Natural killer cell treated with Interleukin-12 subunit alpha and Interleukin-12 subunit beta and Interleukin-15 and Interleukin-18, amount 100 ng/mL, for 72 hours (primary cell): ENCODE measurements at regions not wholly inside any gene's neighbourhood (a gene's known extent, or its start where the extent isn't known, plus 50 kb on each side); places are given as distances from the start of the nearest gene placed in this dataset.

Experiments
- ATAC-seq, 2 donors: fragments of 150-1000 bp; cut with Tn5 transposase in 1 of 2; sonication (Bioruptor Pico), chemical (Tn5 transposase) in 1 of 2; 2 replicates each; pipeline ENCODE4 v1.10.0; 2021
- DNase-seq: peaks from one replicate; pipeline ENCODE4 v3.0.0; 2022; ENCODE audit warnings: low spot score
- H3K27ac Mint-ChIP-seq, 2 donors: 1 replicate in 1 of 2; 2 replicates in 1 of 2; pipeline ENCODE4 v1.8.0; 2022; ENCODE audit warnings: mixed read lengths in 2 of 2, mild to moderate bottlenecking in 1 of 2, moderate library complexity in 1 of 2
- H3K27me3 Mint-ChIP-seq, 2 donors: 1 replicate in 1 of 2; 2 replicates in 1 of 2; pipeline ENCODE4 v1.8.0; 2022; ENCODE audit warnings: mixed read lengths in 2 of 2
- H3K36me3 Mint-ChIP-seq: one replicate; pipeline ENCODE4 v1.8.0; 2022; ENCODE audit warnings: mixed read lengths
- H3K4me1 Mint-ChIP-seq, 2 donors: 1 replicate in 1 of 2; 2 replicates in 1 of 2; pipeline ENCODE4 v1.8.0; 2022; ENCODE audit warnings: low read depth in 2 of 2, mixed read lengths in 2 of 2, mild to moderate bottlenecking in 1 of 2
- H3K4me3 Mint-ChIP-seq: one replicate; pipeline ENCODE4 v1.8.0; 2022; ENCODE audit warnings: mixed read lengths
- H3K9me3 Mint-ChIP-seq: 2 replicates; pipeline ENCODE4 v1.8.0; 2022; ENCODE audit warnings: mixed read lengths

DNA sequence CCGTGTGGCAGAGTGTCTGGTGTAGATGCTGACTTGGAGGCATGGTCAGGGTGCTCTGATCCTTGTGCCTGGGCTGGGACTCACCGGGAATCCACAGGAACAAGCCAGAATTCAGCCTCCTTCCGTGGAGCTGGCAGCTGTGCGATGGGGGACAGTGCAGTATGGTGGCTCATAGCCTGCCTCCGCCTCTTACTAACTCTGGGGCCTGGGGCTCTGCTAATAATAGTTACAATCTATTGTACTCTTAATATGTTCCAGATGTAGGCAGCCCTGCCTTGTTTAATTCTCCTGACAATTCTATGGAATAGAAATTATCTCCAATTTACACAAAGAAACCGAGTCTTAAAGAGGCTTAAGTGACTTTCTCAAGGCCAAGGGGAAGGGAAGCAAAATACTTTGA lies 77.6 kb downstream of the PCDH1 start:
- Mint-ChIP-seq H3K27me3 (peaks cover 18 to 34% of the 10 kb centered on the region in 2 donors), H3K4me3 (no peak overlapping the region), H3K9me3 (no peaks in the 10 kb centered on the region), H3K4me1 (no peaks in the 10 kb centered on the region), H3K27ac (no peak overlapping the region), H3K36me3 (no peaks in the 10 kb centered on the region)
- DNase-seq (no peak), ATAC-seq (no peak)

DNA sequence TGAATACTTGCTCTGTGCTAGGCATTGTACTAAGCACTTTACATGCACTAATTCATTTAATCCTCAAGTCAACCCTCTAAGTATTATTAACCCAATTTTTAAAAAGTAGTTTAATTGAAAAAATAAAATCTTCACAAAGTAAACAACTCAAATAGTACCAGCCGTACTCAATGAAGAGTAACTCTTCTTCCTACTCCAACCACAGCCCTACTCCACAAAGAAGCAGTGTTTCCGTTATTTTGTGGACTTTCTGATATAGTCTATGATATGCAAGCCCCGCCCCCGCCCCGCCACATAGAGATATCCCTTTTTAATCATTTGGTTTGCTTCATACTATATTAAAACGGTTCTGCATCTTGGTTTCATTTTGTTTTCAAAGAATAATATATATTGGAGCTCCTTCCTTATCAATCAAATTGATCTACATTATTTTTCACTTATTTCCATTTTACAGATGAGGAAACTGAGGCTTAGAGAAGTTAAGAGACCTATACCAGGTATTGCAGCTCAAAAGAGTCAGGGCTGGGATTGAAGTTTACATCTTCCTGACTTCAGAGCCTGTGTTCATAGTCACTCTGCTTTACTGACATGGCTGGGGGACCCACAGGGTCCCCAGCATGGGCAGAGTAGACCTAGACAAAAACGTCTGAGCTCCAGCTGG lies 78.6 kb downstream of the PCDH1 start:
- DNase-seq (no peak), ATAC-seq (no peak)
- H3K9me3 Mint-ChIP-seq, result no peaks in the 10 kb centered on the region
- H3K4me1 Mint-ChIP-seq, result no peaks in the 10 kb centered on the region
- H3K27me3 Mint-ChIP-seq, result peaks cover 11 to 27% of the 10 kb centered on the region in 2 donors
- H3K4me3 Mint-ChIP-seq, result no peak overlapping the region
- H3K36me3 Mint-ChIP-seq, result no peaks in the 10 kb centered on the region
- H3K27ac Mint-ChIP-seq, result no peak overlapping the region

DNA sequence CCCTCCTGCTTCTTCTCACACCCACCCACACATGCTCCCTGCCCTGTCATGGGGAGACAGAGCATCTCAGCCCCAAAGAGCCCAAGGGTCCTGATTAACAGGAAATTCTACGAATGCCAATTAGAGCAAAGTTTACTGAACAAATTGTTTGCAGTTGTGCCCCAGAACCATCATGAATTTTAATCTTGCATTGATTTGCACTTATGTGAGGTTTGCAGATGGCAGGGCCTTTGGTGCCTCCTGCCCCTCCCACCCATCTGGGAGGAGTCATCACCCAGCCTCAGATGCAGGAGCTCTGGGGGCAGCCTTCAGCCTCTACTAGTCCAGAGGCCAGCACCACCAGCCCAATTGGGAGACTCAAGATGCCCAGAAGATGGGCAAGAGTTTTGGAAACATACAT lies 80.8 kb downstream of the PCDH1 start:
- peaks cover 4 to 7% of the 10 kb centered on the region in 2 donors for H3K27me3 Mint-ChIP-seq

DNA sequence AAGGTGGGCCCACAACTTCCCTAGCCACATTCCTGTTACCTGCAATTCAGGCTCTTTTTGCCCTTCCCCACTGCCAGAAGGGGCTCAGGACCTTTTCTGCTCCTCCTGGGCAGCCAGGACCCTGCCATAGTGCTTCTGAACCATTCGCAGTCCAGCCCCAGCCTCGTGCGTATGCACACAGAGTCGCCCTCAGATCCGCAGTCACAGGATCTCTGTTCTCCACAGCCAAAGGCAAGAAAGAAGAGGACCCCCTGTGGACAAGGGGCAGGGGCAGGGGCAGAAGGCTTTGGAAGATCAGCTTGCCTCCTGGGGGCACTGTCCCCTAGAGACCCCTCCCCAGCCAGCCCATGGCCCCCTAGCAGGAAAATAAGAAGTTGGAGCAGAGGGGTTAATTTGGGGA lies 82.8 kb downstream of the PCDH1 start:
- DNase-seq (no peak), ATAC-seq (no peak)
- Mint-ChIP-seq H3K36me3 (no peaks in the 10 kb centered on the region), H3K4me3 (no peak overlapping the region), H3K4me1 (no peaks in the 10 kb centered on the region), H3K9me3 (no peaks in the 10 kb centered on the region), H3K27me3 (peaks cover 6 to 7% of the 10 kb centered on the region in 2 donors), H3K27ac (no peak overlapping the region)

More for the DNA sequence above, 80.8 kb downstream of the PCDH1 start:
- Mint-ChIP-seq H3K27ac (no peak overlapping the region), H3K9me3 (no peaks in the 10 kb centered on the region), H3K4me3 (no peak overlapping the region), H3K4me1 (no peaks in the 10 kb centered on the region), H3K36me3 (no peaks in the 10 kb centered on the region)
- ATAC-seq (no peak), DNase-seq (no peak)

DNA sequence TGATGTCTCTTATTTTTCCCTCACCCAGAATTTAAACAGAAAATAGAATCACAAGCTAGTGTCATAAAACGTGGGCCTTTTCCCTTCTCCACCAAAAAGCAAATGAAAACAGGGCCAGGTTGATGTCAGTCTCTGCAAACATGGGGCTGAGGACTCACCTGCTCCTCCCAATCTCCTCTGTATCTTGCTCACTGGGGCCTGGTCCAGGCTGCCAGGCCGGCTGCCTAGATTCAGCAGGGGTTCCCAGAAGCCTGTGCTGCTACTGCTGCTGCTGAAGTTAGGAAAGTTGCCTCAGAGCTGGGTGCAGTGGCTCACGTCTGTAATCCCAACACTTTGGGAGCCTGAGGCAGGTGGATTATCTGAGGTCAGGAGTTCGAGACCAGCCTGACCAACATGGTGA lies 84.3 kb downstream of the PCDH1 start:
- Mint-ChIP-seq H3K36me3 (no peaks in the 10 kb centered on the region), H3K27ac (no peak overlapping the region), H3K4me3 (no peak overlapping the region), H3K9me3 (no peaks in the 10 kb centered on the region), H3K27me3 (peaks cover 5 to 6% of the 10 kb centered on the region in 2 donors), H3K4me1 (no peaks in the 10 kb centered on the region)
- no peak for DNase-seq
- no peak for ATAC-seq

DNA sequence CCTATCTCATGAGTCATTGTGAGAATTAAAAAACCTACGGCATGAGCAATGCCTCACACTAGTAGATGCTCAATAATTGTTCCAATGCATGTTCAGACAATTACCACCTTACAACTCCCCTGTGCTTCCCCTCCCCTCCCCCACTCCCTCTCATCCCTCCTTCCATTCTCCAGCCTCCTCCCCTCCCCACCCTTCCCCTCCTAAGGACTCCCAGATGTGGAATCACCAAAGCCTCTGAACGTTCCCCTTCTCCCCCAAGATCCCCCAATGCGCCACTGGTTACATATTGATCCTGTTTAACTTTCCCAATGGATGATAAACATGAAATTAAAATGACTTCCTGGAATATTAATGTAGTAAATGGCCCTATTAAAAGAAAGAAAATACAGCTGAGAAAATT lies 84.8 kb downstream of the PCDH1 start:
- no peak for DNase-seq
- no peak overlapping the region for H3K27ac Mint-ChIP-seq
- no peak for ATAC-seq
- no peaks in the 10 kb centered on the region for H3K36me3 Mint-ChIP-seq
- peaks cover under 1 to 6% of the 10 kb centered on the region in 2 donors for H3K27me3 Mint-ChIP-seq
- H3K4me3 Mint-ChIP-seq, result no peak overlapping the region
- H3K9me3 Mint-ChIP-seq, result no peaks in the 10 kb centered on the region
- H3K4me1 Mint-ChIP-seq, result no peaks in the 10 kb centered on the region

DNA sequence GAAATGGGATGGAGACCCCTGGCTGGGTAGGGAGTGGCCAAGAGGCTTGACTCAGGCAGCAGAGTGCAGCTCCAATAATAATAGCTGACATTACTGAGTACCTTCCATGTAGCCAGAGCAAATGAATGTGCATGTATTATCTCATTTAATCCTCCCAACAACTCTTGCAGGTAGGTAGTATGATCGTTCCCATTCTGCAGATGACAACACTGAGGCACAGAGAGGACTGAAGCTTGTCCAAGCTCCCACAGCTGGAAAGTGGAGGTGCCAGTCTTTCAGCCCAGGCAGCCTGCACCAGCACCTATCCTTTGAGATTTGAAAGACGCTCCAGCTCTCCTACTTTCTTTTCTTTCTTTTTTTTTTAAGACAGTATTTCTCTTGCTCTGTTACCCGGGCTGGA lies 87.6 kb downstream of the PCDH1 start:
- ATAC-seq, result no peak
- H3K4me1 Mint-ChIP-seq, result no peaks in the 10 kb centered on the region
- no peak overlapping the region for H3K4me3 Mint-ChIP-seq
- no peaks in the 10 kb centered on the region for H3K9me3 Mint-ChIP-seq
- no peak overlapping the region for H3K27ac Mint-ChIP-seq
- H3K27me3 Mint-ChIP-seq, result peaks cover 0 to 6% of the 10 kb centered on the region in 2 donors
- H3K36me3 Mint-ChIP-seq, result no peaks in the 10 kb centered on the region
- DNase-seq, result no peak

DNA sequence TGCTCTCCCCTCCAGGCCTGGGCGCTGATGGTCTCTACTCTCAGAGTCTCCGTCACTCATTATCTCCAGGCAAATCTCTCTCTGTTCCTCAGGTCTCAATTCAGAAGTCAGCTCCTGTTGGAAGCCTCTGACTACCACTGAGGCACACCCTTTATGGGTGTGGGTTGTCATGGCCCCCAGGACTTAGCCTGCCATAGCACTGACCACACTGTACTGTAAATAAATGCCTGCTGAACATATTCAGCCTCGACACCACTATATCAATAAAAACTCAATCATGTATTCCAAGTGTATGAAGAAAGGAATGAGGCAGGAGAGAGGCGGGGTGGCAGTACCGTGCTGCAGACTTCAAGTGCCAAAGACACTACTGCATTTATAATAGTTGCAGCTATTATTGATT lies 88.9 kb downstream of the PCDH1 start:
- H3K36me3 Mint-ChIP-seq, result no peaks in the 10 kb centered on the region
- H3K9me3 Mint-ChIP-seq, result no peaks in the 10 kb centered on the region
- DNase-seq (no peak), ATAC-seq (no peak)
- no peak overlapping the region for H3K27ac Mint-ChIP-seq
- no peak overlapping the region for H3K4me3 Mint-ChIP-seq
- peaks cover 0 to 6% of the 10 kb centered on the region in 2 donors for H3K27me3 Mint-ChIP-seq
- no peaks in the 10 kb centered on the region for H3K4me1 Mint-ChIP-seq

DNA sequence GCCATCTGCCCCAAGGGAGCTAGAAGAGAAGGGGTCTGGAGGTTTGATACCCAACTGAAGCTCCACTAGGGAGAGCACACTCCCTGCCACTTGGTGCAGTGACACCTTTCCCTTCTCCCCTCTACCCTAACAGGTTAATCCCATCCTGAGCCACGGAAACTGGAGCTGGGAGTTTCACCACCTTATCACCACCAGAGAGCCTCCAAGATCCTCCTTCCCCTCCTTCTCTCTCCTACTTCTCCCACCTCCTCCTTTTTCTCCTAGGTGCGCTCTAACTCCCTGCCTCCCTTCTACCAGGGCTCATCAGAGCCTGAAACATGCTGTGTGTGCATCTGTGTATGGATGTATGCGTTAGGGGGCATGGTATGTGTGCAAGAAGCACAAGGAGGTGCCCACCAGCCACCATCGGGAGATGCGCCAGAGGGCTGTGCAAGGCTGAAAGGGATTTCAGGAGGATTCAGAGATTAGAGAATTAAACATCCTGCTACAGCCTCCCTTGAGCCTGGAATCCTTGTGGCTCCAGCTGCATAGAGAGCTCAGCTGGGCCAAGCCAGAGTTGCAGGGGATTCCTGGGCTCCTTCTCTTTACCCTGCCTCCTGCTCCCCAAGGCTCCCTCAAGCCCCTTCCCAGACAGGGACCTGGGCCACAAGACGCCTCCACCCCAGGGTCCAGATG lies 89.8 kb downstream of the PCDH1 start:
- no peak overlapping the region for H3K27ac Mint-ChIP-seq
- peaks cover 0 to 8% of the 10 kb centered on the region in 2 donors for H3K27me3 Mint-ChIP-seq
- no peak overlapping the region for H3K4me3 Mint-ChIP-seq
- no peaks in the 10 kb centered on the region for H3K36me3 Mint-ChIP-seq
- H3K9me3 Mint-ChIP-seq, result no peaks in the 10 kb centered on the region
- H3K4me1 Mint-ChIP-seq, result no peaks in the 10 kb centered on the region
- DNase-seq (no peak), ATAC-seq (no peak)

DNA sequence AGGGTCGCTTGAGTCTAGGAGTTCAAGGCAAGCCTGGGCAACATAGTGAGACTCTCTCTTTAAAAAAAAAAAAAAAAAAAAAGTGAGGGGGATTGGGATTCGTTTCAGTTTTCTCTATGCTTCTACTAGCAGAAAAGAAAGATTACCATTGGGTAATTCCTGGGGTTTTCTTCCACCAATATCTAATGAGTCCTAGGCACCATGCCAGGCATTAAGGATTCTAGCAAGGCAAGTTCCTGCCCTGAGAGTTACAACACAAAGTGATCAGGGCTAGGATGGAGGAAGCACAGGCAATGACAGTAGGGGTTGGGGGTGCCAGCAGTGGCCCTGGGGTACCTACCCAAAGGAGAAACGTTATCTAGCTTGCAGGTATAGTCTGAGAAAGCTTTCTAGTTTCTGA lies 90.8 kb downstream of the PCDH1 start:
- no peaks in the 10 kb centered on the region for H3K4me1 Mint-ChIP-seq
- H3K4me3 Mint-ChIP-seq, result no peak overlapping the region
- peaks cover 0 to 5% of the 10 kb centered on the region in 2 donors for H3K27me3 Mint-ChIP-seq
- no peak for ATAC-seq
- no peaks in the 10 kb centered on the region for H3K36me3 Mint-ChIP-seq
- H3K27ac Mint-ChIP-seq, result no peak overlapping the region
- no peaks in the 10 kb centered on the region for H3K9me3 Mint-ChIP-seq
- DNase-seq, result no peak

DNA sequence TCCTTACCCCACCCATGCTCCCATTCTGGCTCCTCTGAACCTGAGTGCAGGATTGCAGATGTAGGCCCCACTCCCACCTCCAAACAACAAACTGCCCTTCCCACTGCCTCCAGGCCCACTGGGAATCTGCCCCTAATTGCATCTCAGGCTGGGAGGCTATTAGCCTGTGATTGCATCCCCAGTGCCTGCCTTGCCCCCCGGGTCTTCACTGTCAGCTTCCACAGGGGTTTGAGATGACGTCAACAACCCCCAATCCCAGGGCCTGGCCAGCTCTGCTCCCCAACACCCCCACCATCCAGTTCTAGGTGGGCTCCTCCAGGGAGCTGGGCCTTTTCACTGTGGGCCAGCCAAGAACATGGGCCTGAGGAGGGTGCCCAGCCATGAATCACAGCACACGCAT lies 91.5 kb downstream of the PCDH1 start:
- Mint-ChIP-seq H3K27me3 (peaks cover 0 to 2% of the 10 kb centered on the region in 2 donors), H3K4me1 (no peaks in the 10 kb centered on the region), H3K36me3 (no peaks in the 10 kb centered on the region), H3K4me3 (no peak overlapping the region), H3K9me3 (no peaks in the 10 kb centered on the region), H3K27ac (no peak overlapping the region)
- ATAC-seq (no peak), DNase-seq (no peak)

DNA sequence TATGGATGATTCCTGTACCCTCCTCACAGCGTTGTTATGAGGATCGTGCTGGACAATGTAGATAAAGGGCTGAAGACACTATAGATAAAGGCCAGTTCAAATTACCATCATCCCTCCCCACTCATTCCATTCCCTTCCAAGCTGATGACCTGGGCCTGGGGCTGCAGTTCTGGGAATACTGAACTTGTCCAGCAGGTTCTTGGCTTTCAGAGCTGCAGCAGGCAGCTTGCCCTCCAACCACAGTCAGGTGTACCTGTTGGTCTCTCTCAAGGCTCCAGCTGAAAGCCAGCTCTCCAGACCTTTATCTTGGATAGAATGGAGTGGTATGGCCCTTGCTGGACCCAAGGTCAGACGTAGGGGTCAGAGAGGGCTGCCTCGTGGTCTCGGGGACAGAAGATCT lies 92.5 kb downstream of the PCDH1 start:
- peaks cover 0 to 4% of the 10 kb centered on the region in 2 donors for H3K27me3 Mint-ChIP-seq
- DNase-seq, result no peak
- H3K4me3 Mint-ChIP-seq, result no peak overlapping the region
- no peaks in the 10 kb centered on the region for H3K9me3 Mint-ChIP-seq
- no peak overlapping the region for H3K27ac Mint-ChIP-seq
- H3K4me1 Mint-ChIP-seq, result no peaks in the 10 kb centered on the region
- no peaks in the 10 kb centered on the region for H3K36me3 Mint-ChIP-seq
- ATAC-seq, result no peak

DNA sequence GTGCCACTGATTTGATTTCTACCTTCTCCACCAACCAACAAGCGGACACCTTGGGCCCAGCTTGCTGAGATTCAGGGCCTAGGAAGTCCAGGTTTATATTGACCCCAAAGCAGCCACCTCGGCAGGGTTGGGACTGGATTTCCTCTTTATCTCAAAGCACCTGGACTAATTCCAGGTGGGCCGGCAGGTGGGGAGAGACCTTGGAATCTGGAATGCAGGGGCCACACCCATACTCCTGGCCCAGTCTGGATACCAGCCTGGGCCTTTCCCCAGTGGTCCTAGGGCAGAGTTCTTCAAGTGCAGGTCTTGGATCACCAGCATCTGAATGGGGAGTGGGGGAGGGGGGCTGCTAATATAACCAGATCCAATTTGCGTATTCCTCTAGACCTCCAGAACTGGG lies 93.1 kb downstream of the PCDH1 start:
- Mint-ChIP-seq H3K4me1 (no peaks in the 10 kb centered on the region), H3K9me3 (no peaks in the 10 kb centered on the region), H3K4me3 (no peak overlapping the region), H3K27ac (no peak overlapping the region), H3K27me3 (peaks cover 0 to 4% of the 10 kb centered on the region in 2 donors), H3K36me3 (no peaks in the 10 kb centered on the region)
- DNase-seq (no peak), ATAC-seq (no peak)

DNA sequence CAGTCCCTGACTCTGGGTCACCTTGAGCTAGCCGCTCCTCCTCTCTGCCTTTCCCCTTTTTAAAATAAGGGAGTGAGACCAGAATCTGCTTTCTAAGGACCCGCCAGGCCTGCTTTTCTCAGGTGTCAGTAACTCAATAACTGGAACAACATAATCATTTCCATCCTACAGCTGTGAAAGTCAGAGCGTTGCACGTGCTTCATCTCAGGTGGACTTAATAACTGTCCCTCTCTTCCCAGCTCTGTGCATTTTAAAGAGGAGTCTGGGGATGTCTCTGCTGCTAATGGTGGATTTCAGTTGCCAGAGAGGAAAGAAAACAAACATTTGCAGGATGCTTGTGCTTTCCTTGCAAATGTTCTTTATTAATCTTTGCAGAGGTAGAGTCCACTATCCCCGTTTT lies 93.7 kb downstream of the PCDH1 start:
- peaks cover 0 to 4% of the 10 kb centered on the region in 2 donors for H3K27me3 Mint-ChIP-seq
- no peaks in the 10 kb centered on the region for H3K4me1 Mint-ChIP-seq
- no peaks in the 10 kb centered on the region for H3K9me3 Mint-ChIP-seq
- DNase-seq (no peak), ATAC-seq (no peak)
- no peak overlapping the region for H3K4me3 Mint-ChIP-seq
- no peak overlapping the region for H3K27ac Mint-ChIP-seq
- H3K36me3 Mint-ChIP-seq, result no peaks in the 10 kb centered on the region

DNA sequence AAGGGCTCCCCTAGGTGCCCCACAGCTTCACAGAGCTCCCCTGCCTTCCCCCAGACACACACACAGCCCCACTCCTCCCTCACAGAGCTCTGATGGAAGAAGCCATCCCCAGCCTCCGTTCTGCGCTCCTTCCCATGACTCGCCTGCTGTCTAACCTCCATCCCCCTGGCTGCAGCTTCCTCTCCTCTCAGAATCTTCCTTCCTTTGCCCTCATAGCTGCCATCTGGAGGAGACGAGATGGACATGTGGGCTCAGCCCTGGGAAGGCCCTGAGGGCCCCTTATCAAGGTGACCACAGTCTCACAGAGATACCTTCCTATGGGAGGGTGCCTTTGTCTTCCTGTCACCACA lies 94.3 kb downstream of the PCDH1 start:
- no peaks in the 10 kb centered on the region for H3K36me3 Mint-ChIP-seq
- H3K27ac Mint-ChIP-seq, result no peak overlapping the region
- DNase-seq (no peak), ATAC-seq (no peak)
- no peak overlapping the region for H3K4me3 Mint-ChIP-seq
- peaks cover 0 to 4% of the 10 kb centered on the region in 2 donors for H3K27me3 Mint-ChIP-seq
- no peaks in the 10 kb centered on the region for H3K9me3 Mint-ChIP-seq
- no peaks in the 10 kb centered on the region for H3K4me1 Mint-ChIP-seq
